ENCODE measurements at regions not wholly inside any gene's neighbourhood (a gene's known extent, or its start where the extent isn't known, plus 50 kb on each side); places are given as distances from the start of the nearest gene placed in this dataset.

- FAIRE-seq = no peak
- TF ChIP-seq POLR2A (IDR thresholded peaks at IDR 0.05; ENCODE audit: low read depth, low read length) = no peak
- DNase-seq (ENCODE audit: insufficient read length, low spot score) = no peak
These were observed 447.2 kb downstream of the INHBA start for GRCh38 chr7:41255716-41256115.

- FAIRE-seq = no peak
- DNase-seq (ENCODE audit: insufficient read length, low spot score) = no peak
- no peak for TF ChIP-seq POLR2A (IDR thresholded peaks at IDR 0.05; ENCODE audit: low read depth, low read length)
These were observed 447.8 kb downstream of the INHBA start for GRCh38 chr7:41255113-41255512.

DNA sequence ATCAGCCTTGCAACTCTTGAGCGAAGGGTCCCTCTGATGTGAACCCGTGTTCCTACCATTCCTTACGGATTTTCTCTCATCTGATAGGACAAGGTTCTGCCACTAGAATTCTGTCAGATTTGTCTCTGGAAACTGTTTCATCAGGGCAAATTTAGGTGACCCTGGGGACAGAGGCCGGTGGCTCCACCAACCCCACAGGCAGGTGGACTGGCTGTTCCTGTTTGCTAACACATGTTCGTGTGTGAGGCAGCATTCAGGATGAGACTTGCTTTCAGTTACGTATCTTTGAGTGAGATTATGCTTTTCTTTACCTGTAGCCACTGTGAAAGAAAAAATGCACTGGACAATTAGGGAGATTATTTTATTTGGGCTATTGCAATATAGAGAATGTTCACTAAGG is 449.9 kb downstream of the INHBA start:
- no peak for TF ChIP-seq POLR2A (IDR thresholded peaks at IDR 0.05; ENCODE audit: low read depth, low read length)
- DNase-seq (ENCODE audit: insufficient read length, low spot score) (no peak), FAIRE-seq (no peak)

- no peak for TF ChIP-seq POLR2A (IDR thresholded peaks at IDR 0.05; ENCODE audit: low read depth, low read length)
- FAIRE-seq (no peak), DNase-seq (ENCODE audit: insufficient read length, low spot score) (no peak)
These were observed 450.3 kb downstream of the INHBA start for GRCh38 chr7:41252551-41252950.

- TF ChIP-seq POLR2A (IDR thresholded peaks at IDR 0.05; ENCODE audit: low read depth, low read length) = no peak
- FAIRE-seq (peak; percentile 92), DNase-seq (ENCODE audit: insufficient read length, low spot score) (no peak)
These were observed 455.6 kb downstream of the INHBA start for GRCh38 chr7:41247143-41247865.

- DNase-seq (ENCODE audit: insufficient read length, low spot score) = no peak
- no peak for TF ChIP-seq POLR2A (IDR thresholded peaks at IDR 0.05; ENCODE audit: low read depth, low read length)
- FAIRE-seq = no peak
These were observed 457.0 kb downstream of the INHBA start for GRCh38 chr7:41245916-41246315.

GRCh38 chr7:41244246-41244645 is 458.6 kb downstream of the INHBA start:
- FAIRE-seq (no peak), DNase-seq (ENCODE audit: insufficient read length, low spot score) (no peak)
- no peak for TF ChIP-seq POLR2A (IDR thresholded peaks at IDR 0.05; ENCODE audit: low read depth, low read length)

GRCh38 chr7:41241641-41242040 is 461.2 kb downstream of the INHBA start:
- TF ChIP-seq POLR2A (IDR thresholded peaks at IDR 0.05; ENCODE audit: low read depth, low read length) = no peak
- FAIRE-seq (no peak), DNase-seq (ENCODE audit: insufficient read length, low spot score) (no peak)

GRCh38 chr7:41239596-41239995 is 463.3 kb downstream of the INHBA start:
- no peak for FAIRE-seq
- TF ChIP-seq POLR2A (IDR thresholded peaks at IDR 0.05; ENCODE audit: low read depth, low read length) = no peak
- no peak for DNase-seq (ENCODE audit: insufficient read length, low spot score)

DNA sequence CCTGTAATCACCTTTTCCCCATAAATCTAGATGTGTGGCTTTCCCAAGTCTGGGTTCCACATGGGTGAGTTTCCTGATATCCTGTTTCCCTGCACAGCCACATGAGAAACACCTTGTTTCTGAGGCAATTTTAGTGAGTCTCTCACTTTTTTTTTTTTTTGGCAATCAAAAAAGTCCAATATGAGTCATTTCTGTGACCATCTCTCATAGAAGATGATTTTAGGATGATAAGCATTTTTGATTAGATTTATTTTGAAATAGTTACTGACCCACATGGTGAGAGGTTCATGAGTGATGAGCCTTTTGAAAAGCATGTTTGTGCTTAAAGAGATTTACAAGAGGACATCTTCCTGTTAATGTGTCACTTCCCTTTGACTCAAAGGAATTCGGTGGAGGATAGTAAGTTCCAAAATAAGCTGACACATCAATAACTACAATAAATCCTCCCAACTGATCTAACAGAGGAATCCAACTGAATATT is 464.0 kb downstream of the INHBA start:
- no peak for TF ChIP-seq POLR2A (IDR thresholded peaks at IDR 0.05; ENCODE audit: low read depth, low read length)
- FAIRE-seq (peak; percentile 11), DNase-seq (ENCODE audit: insufficient read length, low spot score) (no peak)

DNA sequence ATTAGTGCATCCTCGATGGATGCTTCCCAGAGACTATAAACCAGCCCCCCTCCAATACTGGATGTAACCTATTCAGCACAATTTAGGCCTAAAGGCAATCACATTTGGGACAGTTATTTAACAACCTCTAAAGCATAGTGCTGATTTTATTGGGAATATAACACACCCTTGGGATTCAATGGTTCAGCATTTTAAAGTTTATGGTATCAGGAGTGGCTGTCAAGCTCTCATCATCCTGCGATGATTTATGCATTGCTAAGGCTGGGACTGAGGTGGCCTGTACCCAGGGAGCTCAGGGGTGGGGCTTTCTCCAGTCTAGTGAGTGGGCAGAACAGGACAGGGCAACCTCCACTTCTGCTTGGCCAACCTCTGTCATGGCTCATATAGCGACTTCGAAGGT is 464.9 kb downstream of the INHBA start:
- no peak for DNase-seq (ENCODE audit: insufficient read length, low spot score)
- TF ChIP-seq POLR2A (IDR thresholded peaks at IDR 0.05; ENCODE audit: low read depth, low read length) = no peak
- FAIRE-seq = no peak

DNA sequence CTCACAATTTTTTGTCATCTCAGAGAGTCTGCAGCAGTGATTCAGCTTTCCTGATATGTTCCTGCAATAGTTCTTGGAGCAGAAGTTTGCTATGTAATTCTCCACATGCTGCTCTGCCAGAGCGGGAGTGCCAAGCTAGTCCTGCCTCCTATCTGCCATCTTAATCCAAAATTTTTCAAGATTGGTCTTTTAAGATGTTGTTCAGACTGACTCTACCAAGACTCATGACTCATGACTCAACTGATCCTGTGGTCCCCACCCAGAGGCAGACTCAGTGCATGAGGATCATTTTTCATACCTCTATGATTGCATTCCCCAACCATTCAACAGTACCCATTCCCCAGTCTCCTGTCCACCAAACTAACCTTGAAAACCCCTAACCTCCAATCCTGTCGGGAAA is 470.8 kb downstream of the INHBA start:
- DNase-seq (ENCODE audit: insufficient read length, low spot score) (no peak), FAIRE-seq (peak; percentile 82)
- TF ChIP-seq POLR2A (IDR thresholded peaks at IDR 0.05; ENCODE audit: low read depth, low read length) = no peak

DNA sequence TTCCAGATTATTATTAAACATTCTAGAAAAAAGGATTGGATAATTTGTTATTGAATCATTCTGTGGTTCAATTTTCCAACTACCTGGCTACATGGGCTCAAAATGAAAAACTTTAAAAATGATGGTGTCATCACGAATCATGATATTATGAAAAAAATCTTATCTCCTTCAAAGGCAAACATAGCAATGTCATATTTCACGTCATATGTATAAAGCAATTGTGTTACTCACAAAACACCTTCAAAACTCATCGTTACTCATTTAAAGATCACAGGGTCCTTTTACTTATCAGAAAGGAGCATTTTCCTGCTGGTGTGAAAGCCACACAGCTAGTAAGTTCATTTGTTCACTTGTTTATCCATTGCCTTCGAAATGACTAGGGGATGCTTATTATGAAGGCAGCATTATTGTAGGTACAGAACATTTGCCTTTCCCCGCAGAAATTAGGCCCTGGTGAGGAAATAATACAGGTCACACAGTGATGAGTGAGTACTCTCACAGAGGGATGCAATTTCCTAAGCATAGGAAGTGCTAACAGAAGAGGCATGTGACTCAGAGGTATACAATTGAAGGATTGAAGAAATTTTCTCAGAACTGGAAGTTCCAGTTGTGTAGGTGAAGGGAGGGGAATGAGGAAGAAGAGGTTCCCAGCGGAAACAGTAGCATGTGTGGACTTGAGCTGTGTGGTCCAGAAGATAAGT is 478.7 kb downstream of the INHBA start:
- FAIRE-seq (peak; percentile 52), DNase-seq (ENCODE audit: insufficient read length, low spot score) (no peak)
- TF ChIP-seq POLR2A (IDR thresholded peaks at IDR 0.05; ENCODE audit: low read depth, low read length) = no peak

DNA sequence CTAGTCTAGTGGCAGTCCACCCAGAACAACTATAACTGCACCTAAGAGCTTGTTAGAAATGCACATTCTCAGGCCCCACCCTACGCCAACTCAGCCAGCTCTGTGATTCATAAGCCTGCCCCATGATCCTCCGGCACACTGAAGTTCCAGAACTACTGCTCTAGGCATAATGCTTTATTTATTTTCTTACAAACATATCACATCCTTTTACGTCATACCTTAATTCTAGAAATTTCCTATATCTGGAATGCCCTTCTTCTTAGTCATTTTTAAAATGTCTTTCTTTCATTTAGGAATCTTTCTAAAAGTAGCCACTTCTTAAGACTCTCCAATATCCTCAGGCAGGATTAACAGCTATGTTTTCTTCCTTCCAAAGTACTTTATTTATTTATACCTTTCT is 480.1 kb downstream of the INHBA start:
- DNase-seq (ENCODE audit: insufficient read length, low spot score) (no peak), FAIRE-seq (no peak)
- no peak for TF ChIP-seq POLR2A (IDR thresholded peaks at IDR 0.05; ENCODE audit: low read depth, low read length)

- DNase-seq (ENCODE audit: insufficient read length, low spot score) (no peak), FAIRE-seq (no peak)
- no peak for TF ChIP-seq POLR2A (IDR thresholded peaks at IDR 0.05; ENCODE audit: low read depth, low read length)
These were observed 482.6 kb downstream of the INHBA start for GRCh38 chr7:41220266-41220665.

All from H54 (cell line).